HL-60 (cell line): ENCODE measurements at regions not wholly inside any gene's neighbourhood (a gene's known extent, or its start where the extent isn't known, plus 50 kb on each side); places are given as distances from the start of the nearest gene placed in this dataset.

Experiments used
- DNase-seq, 2 experiments: peaks; one replicate each; pipeline ENCODE4 v3.0.0-alpha.2; 2010 to 2020; ENCODE audit warnings: low read depth in 1 of 2, low spot score in 1 of 2
- H3K27ac ChIP-seq: fragments of 250-450 bp; sonication (Bioruptor Pico); replicated peaks from 2 replicates; pipeline ENCODE4 v1.5.1; 2020; ENCODE audit warnings: mild to moderate bottlenecking, moderate library complexity
- H3K27me3 ChIP-seq: fragments of 250-450 bp; sonication (Bioruptor Pico); 2 replicates; pipeline ENCODE4 v1.5.1; 2021; ENCODE audit warnings: mild to moderate bottlenecking, moderate library complexity; ENCODE audit not compliant: insufficient read depth, poor library complexity, severe bottlenecking
- H3K4me3 ChIP-seq: replicated peaks from 2 replicates; pipeline ENCODE4 v1.5.1; 2011; ENCODE audit warnings: mild to moderate bottlenecking, control low read depth, low read length; ENCODE audit not compliant: insufficient read depth
- CTCF ChIP-seq: IDR thresholded peaks from one replicate; pipeline ENCODE4 v1.5.1; 2011; ENCODE audit warnings: low read length, control low read depth, inconsistent platforms; ENCODE audit not compliant: insufficient read depth
- GABPA ChIP-seq: IDR thresholded peaks from 2 replicates; pipeline ENCODE4 v1.6.1; 2012; ENCODE audit warnings: low read depth
- POLR2AphosphoS5 ChIP-seq: IDR thresholded peaks from 2 replicates; pipeline ENCODE4 v1.6.1; 2012; ENCODE audit warnings: low read depth
- REST ChIP-seq: IDR thresholded peaks from 2 replicates; pipeline ENCODE4 v1.6.1; 2012; ENCODE audit warnings: low read depth; ENCODE audit not compliant: insufficient replicate concordance
- SPI1 ChIP-seq: IDR thresholded peaks from 2 replicates; pipeline ENCODE4 v1.6.1; 2012; ENCODE audit warnings: low read depth, mild to moderate bottlenecking, borderline replicate concordance

- no peaks in the 10 kb centered on the region for H3K27me3 ChIP-seq
Measured at GRCh38 chr6:26246553-26246952, 118.4 kb upstream of the BTN3A2 start.

GRCh38 chr6:26249707-26249956 lies 115.4 kb upstream of the BTN3A2 start:
- no peak overlapping the region for H3K4me3 ChIP-seq
- no peaks in the 10 kb centered on the region for H3K27me3 ChIP-seq
- TF ChIP-seq CTCF (no peak), SPI1 (no peak), REST (no peak), POLR2AphosphoS5 (no peak), GABPA (no peak)
- no peak overlapping the region for H3K27ac ChIP-seq
- no peak for DNase-seq

More at GRCh38 chr6:26246553-26246952, 118.4 kb upstream of the BTN3A2 start:
- no peak overlapping the region for H3K27ac ChIP-seq
- no peak for DNase-seq
- H3K4me3 ChIP-seq, result no peak overlapping the region
- TF ChIP-seq POLR2AphosphoS5 (no peak), CTCF (no peak), SPI1 (no peak)

GRCh38 chr6:26249957-26250697 lies 114.9 kb upstream of the BTN3A2 start:
- DNase-seq, result peak in 1 of 2 experiments; percentile 6
- Histone ChIP-seq H3K27me3 (no peaks in the 10 kb centered on the region), H3K27ac (no peak overlapping the region), H3K4me3 (no peak overlapping the region)
- TF ChIP-seq POLR2AphosphoS5 (no peak), CTCF (no peak), SPI1 (no peak)

- no peak for TF ChIP-seq CTCF
- no peak for TF ChIP-seq REST
- TF ChIP-seq POLR2AphosphoS5, result no peak
- no peak for TF ChIP-seq GABPA
- TF ChIP-seq SPI1, result no peak
- DNase-seq, result no peak
- H3K27me3 ChIP-seq, result no peaks in the 10 kb centered on the region
- no peak overlapping the region for H3K4me3 ChIP-seq
- no peak overlapping the region for H3K27ac ChIP-seq
Measured at GRCh38 chr6:26250698-26251044, 114.3 kb upstream of the BTN3A2 start.
